SU-DHL-6 (cell line): ENCODE measurements at regions not wholly inside any gene's neighbourhood (a gene's known extent, or its start where the extent isn't known, plus 50 kb on each side); places are given as distances from the start of the nearest gene placed in this dataset.
"Not testable (repeated sequence)": the region's sequence is repeated elsewhere in the genome, so short reads cannot be mapped to it uniquely, and the experiment has no call there.

Experiments used
- H2AFZ ChIP-seq: fragments of 200-600 bp; sonication (generic); 2 replicates; pipeline ENCODE4 v1.6.1; 2014; ENCODE audit warnings: low read depth, mild to moderate bottlenecking, moderate library complexity, mixed read lengths, antibody characterized with exemption, low read length; ENCODE audit not compliant: severe bottlenecking
- H3F3A ChIP-seq: fragments of 200-600 bp; shearing (Covaris generic); 2 replicates; pipeline ENCODE4 v1.6.0; 2016; ENCODE audit warnings: antibody characterized with exemption, mild to moderate bottlenecking; ENCODE audit not compliant: insufficient read depth
- H3K27ac ChIP-seq: fragments of 200-600 bp; sonication (generic); 2 replicates; pipeline ENCODE4 v1.5.1; 2016; ENCODE audit warnings: low read depth, mild to moderate bottlenecking, low read length, moderate library complexity, mixed read lengths
- H3K27me3 ChIP-seq: fragments of 200-600 bp; sonication (generic), shearing (Covaris generic); 2 replicates; pipeline ENCODE4 v1.6.0; 2014; ENCODE audit warnings: mild to moderate bottlenecking, low read length
- H3K36me3 ChIP-seq: fragments of 200-600 bp; sonication (generic); 2 replicates; pipeline ENCODE4 v1.6.1; 2014; ENCODE audit warnings: mild to moderate bottlenecking, low read length, mixed read lengths
- H3K4me2 ChIP-seq: fragments of 300-600, 200-600 bp; shearing (Covaris generic), sonication (generic); 2 replicates; pipeline ENCODE4 v1.6.0; 2014; ENCODE audit warnings: low read length, low read depth, mild to moderate bottlenecking; ENCODE audit not compliant: poor library complexity, severe bottlenecking
- H3K4me3 ChIP-seq: fragments of 200-600 bp; sonication (generic); 2 replicates; pipeline ENCODE4 v1.5.1; 2014; ENCODE audit warnings: antibody characterized with exemption, low read length, mild to moderate bottlenecking, mixed read lengths; ENCODE audit not compliant: insufficient read depth, poor library complexity, severe bottlenecking
- H3K79me2 ChIP-seq: fragments of 200-600 bp; sonication (generic); 2 replicates; pipeline ENCODE4 v1.6.1; 2014; ENCODE audit warnings: mild to moderate bottlenecking, low read length, moderate library complexity; ENCODE audit not compliant: insufficient read depth
- H3K9ac ChIP-seq: fragments of 200-600 bp; sonication (generic); 2 replicates; pipeline ENCODE4 v1.7.0; 2014; ENCODE audit warnings: mild to moderate bottlenecking, low read length
- H3K9me2 ChIP-seq: fragments of 200-600 bp; sonication (generic); replicated peaks from 2 replicates; pipeline ENCODE4 v1.6.1; 2014; ENCODE audit warnings: low read length; ENCODE audit not compliant: insufficient read depth
- H3K9me3 ChIP-seq: fragments of 200-600 bp; sonication (generic); 2 replicates; pipeline ENCODE4 v1.6.1; 2014; ENCODE audit warnings: low read length, mixed read lengths; ENCODE audit not compliant: insufficient read depth
- H4K20me1 ChIP-seq: fragments of 200-600 bp; sonication (generic); 2 replicates; pipeline ENCODE4 v1.6.1; 2014; ENCODE audit warnings: low read depth, mild to moderate bottlenecking, antibody characterized with exemption, low read length, moderate library complexity, mixed read lengths
- CTCF ChIP-seq: fragments of 200-600 bp; sonication (generic); IDR thresholded peaks from one replicate; pipeline ENCODE4 v1.5.1; 2017; ENCODE audit warnings: antibody characterized with exemption, mild to moderate bottlenecking, low read length, moderate library complexity; ENCODE audit not compliant: insufficient read depth, poor library complexity, severe bottlenecking
- EZH2phosphoT487 ChIP-seq: fragments of 200-600 bp; sonication (generic), shearing (Covaris generic); conservative IDR thresholded peaks from 2 replicates; pipeline ENCODE4 v1.6.1; 2018; ENCODE audit warnings: mild to moderate bottlenecking, antibody characterized with exemption, low read length, moderate library complexity, mixed read lengths

GRCh38 chr6:6829872-6830685 is 241.6 kb downstream of the LY86 start:
- no peaks in the 10 kb centered on the region for H3K36me3 ChIP-seq
- no peak overlapping the region for H3K4me3 ChIP-seq
- no peak overlapping the region for H3K4me2 ChIP-seq
- no peak overlapping the region for H2AFZ ChIP-seq
- no peaks in the 10 kb centered on the region for H3K27me3 ChIP-seq
- no peaks in the 10 kb centered on the region for H3F3A ChIP-seq
- H3K27ac ChIP-seq = no peak overlapping the region
- H3K9me2 ChIP-seq = no peaks in the 10 kb centered on the region
- no peaks in the 10 kb centered on the region for H3K79me2 ChIP-seq
- H4K20me1 ChIP-seq = no peaks in the 10 kb centered on the region
- TF ChIP-seq EZH2phosphoT487 = no peak
- no peak for TF ChIP-seq CTCF
- H3K9ac ChIP-seq = no peak overlapping the region
- H3K9me3 ChIP-seq = no peaks in the 10 kb centered on the region

- not testable (repeated sequence) for H3K79me2 ChIP-seq, H4K20me1 ChIP-seq, H3K4me3 ChIP-seq, H3K9ac ChIP-seq, H3K27ac ChIP-seq, H3K27me3 ChIP-seq, H3K4me2 ChIP-seq, H3F3A ChIP-seq, H3K36me3 ChIP-seq, H3K9me3 ChIP-seq, H2AFZ ChIP-seq, H3K9me2 ChIP-seq
Observed at GRCh38 chr6:6830686-6831063, 242.2 kb downstream of the LY86 start.

GRCh38 chr6:6832439-6832838 is 243.9 kb downstream of the LY86 start:
- Histone ChIP-seq H3K27me3 (no peaks in the 10 kb centered on the region), H2AFZ (no peak overlapping the region), H3K4me3 (no peak overlapping the region), H3K79me2 (no peaks in the 10 kb centered on the region), H3K9me3 (no peaks in the 10 kb centered on the region), H3K27ac (no peak overlapping the region), H3K9me2 (no peaks in the 10 kb centered on the region), H3K36me3 (no peaks in the 10 kb centered on the region), H3F3A (no peaks in the 10 kb centered on the region), H3K9ac (no peak overlapping the region), H4K20me1 (no peaks in the 10 kb centered on the region), H3K4me2 (no peak overlapping the region)
- TF ChIP-seq CTCF = no peak
- no peak for TF ChIP-seq EZH2phosphoT487

- no peaks in the 10 kb centered on the region for H3F3A ChIP-seq
- no peaks in the 10 kb centered on the region for H3K9me2 ChIP-seq
- no peak overlapping the region for H3K27ac ChIP-seq
- H3K9ac ChIP-seq = no peak overlapping the region
- no peak for TF ChIP-seq EZH2phosphoT487
- TF ChIP-seq CTCF = no peak
- H3K79me2 ChIP-seq = no peaks in the 10 kb centered on the region
- H3K36me3 ChIP-seq = no peaks in the 10 kb centered on the region
- no peak overlapping the region for H2AFZ ChIP-seq
- H3K27me3 ChIP-seq = no peaks in the 10 kb centered on the region
- no peaks in the 10 kb centered on the region for H3K9me3 ChIP-seq
- H3K4me2 ChIP-seq = no peak overlapping the region
- H3K4me3 ChIP-seq = no peak overlapping the region
- no peaks in the 10 kb centered on the region for H4K20me1 ChIP-seq
Observed at GRCh38 chr6:6834356-6835222, 246.1 kb downstream of the LY86 start.
